ENCODE measurements at regions not wholly inside any gene's neighbourhood (a gene's known extent, or its start where the extent isn't known, plus 50 kb on each side); places are given as distances from the start of the nearest gene placed in this dataset.

GRCh38 chr6:66145867-66146266 lies 438.8 kb upstream of the EYS start:
- Histone ChIP-seq H3K4me1 (ENCODE audit: low read depth, poor library complexity, severe bottlenecking) (no peaks in the 10 kb centered on the region), H3K9ac (no peak overlapping the region), H3K27ac (no peak overlapping the region), H3K79me2 (ENCODE audit: insufficient read depth, low read depth) (no peaks in the 10 kb centered on the region), H3K36me3 (ENCODE audit: insufficient read depth) (no peaks in the 10 kb centered on the region), H3K27me3 (ENCODE audit: insufficient read depth, low read depth) (no peaks in the 10 kb centered on the region), H4K20me1 (ENCODE audit: insufficient read depth) (no peaks in the 10 kb centered on the region), H2AFZ (ENCODE audit: low read depth) (no peak overlapping the region), H3K4me2 (no peak overlapping the region), H3K4me3 (IDR thresholded peaks at IDR 0.05; ENCODE audit: insufficient read depth, low read depth, low read length) (no peak overlapping the region)
- TF ChIP-seq CTCF (conservative IDR thresholded peaks at IDR 0.05; ENCODE audit: low read depth, low read length) = no peak

- no peak overlapping the region for H3K27ac ChIP-seq
- TF ChIP-seq CTCF (conservative IDR thresholded peaks at IDR 0.05; ENCODE audit: low read depth, low read length) = no peak
- H3K36me3 ChIP-seq (ENCODE audit: insufficient read depth) = no peaks in the 10 kb centered on the region
- no peak overlapping the region for H2AFZ ChIP-seq (ENCODE audit: low read depth)
- no peak overlapping the region for H3K4me2 ChIP-seq
- no peaks in the 10 kb centered on the region for H4K20me1 ChIP-seq (ENCODE audit: insufficient read depth)
- no peaks in the 10 kb centered on the region for H3K79me2 ChIP-seq (ENCODE audit: insufficient read depth, low read depth)
- H3K9ac ChIP-seq = no peak overlapping the region
- no peaks in the 10 kb centered on the region for H3K27me3 ChIP-seq (ENCODE audit: insufficient read depth, low read depth)
- no peaks in the 10 kb centered on the region for H3K4me1 ChIP-seq (ENCODE audit: low read depth, poor library complexity, severe bottlenecking)
- no peak overlapping the region for H3K4me3 ChIP-seq (IDR thresholded peaks at IDR 0.05; ENCODE audit: insufficient read depth, low read depth, low read length)
These were observed 427.0 kb upstream of the EYS start for GRCh38 chr6:66134021-66134420.

GRCh38 chr6:66128656-66129055 lies 421.6 kb upstream of the EYS start:
- H3K36me3 ChIP-seq (ENCODE audit: insufficient read depth) = no peaks in the 10 kb centered on the region
- no peaks in the 10 kb centered on the region for H3K27me3 ChIP-seq (ENCODE audit: insufficient read depth, low read depth)
- H3K4me3 ChIP-seq (IDR thresholded peaks at IDR 0.05; ENCODE audit: insufficient read depth, low read depth, low read length) = no peak overlapping the region
- no peaks in the 10 kb centered on the region for H4K20me1 ChIP-seq (ENCODE audit: insufficient read depth)
- H3K4me1 ChIP-seq (ENCODE audit: low read depth, poor library complexity, severe bottlenecking) = no peaks in the 10 kb centered on the region
- no peak for TF ChIP-seq CTCF (conservative IDR thresholded peaks at IDR 0.05; ENCODE audit: low read depth, low read length)
- H3K79me2 ChIP-seq (ENCODE audit: insufficient read depth, low read depth) = no peaks in the 10 kb centered on the region
- H3K9ac ChIP-seq = no peak overlapping the region
- H2AFZ ChIP-seq (ENCODE audit: low read depth) = no peak overlapping the region
- H3K4me2 ChIP-seq = no peak overlapping the region
- no peak overlapping the region for H3K27ac ChIP-seq

GRCh38 chr6:66128243-66128642 lies 421.2 kb upstream of the EYS start:
- H3K4me2 ChIP-seq = no peak overlapping the region
- no peak overlapping the region for H3K9ac ChIP-seq
- no peak overlapping the region for H3K4me3 ChIP-seq (IDR thresholded peaks at IDR 0.05; ENCODE audit: insufficient read depth, low read depth, low read length)
- H4K20me1 ChIP-seq (ENCODE audit: insufficient read depth) = no peaks in the 10 kb centered on the region
- H3K27ac ChIP-seq = no peak overlapping the region
- H3K36me3 ChIP-seq (ENCODE audit: insufficient read depth) = no peaks in the 10 kb centered on the region
- no peaks in the 10 kb centered on the region for H3K27me3 ChIP-seq (ENCODE audit: insufficient read depth, low read depth)
- no peak overlapping the region for H2AFZ ChIP-seq (ENCODE audit: low read depth)
- H3K4me1 ChIP-seq (ENCODE audit: low read depth, poor library complexity, severe bottlenecking) = no peaks in the 10 kb centered on the region
- TF ChIP-seq CTCF (conservative IDR thresholded peaks at IDR 0.05; ENCODE audit: low read depth, low read length) = no peak
- no peaks in the 10 kb centered on the region for H3K79me2 ChIP-seq (ENCODE audit: insufficient read depth, low read depth)

- H3K27me3 ChIP-seq (ENCODE audit: insufficient read depth, low read depth) = no peaks in the 10 kb centered on the region
- H3K79me2 ChIP-seq (ENCODE audit: insufficient read depth, low read depth) = no peaks in the 10 kb centered on the region
- H2AFZ ChIP-seq (ENCODE audit: low read depth) = no peak overlapping the region
- no peaks in the 10 kb centered on the region for H3K4me1 ChIP-seq (ENCODE audit: low read depth, poor library complexity, severe bottlenecking)
- no peak for TF ChIP-seq CTCF (conservative IDR thresholded peaks at IDR 0.05; ENCODE audit: low read depth, low read length)
- H3K9ac ChIP-seq = no peak overlapping the region
- H3K4me2 ChIP-seq = no peak overlapping the region
- no peaks in the 10 kb centered on the region for H4K20me1 ChIP-seq (ENCODE audit: insufficient read depth)
- H3K27ac ChIP-seq = no peak overlapping the region
- no peaks in the 10 kb centered on the region for H3K36me3 ChIP-seq (ENCODE audit: insufficient read depth)
- H3K4me3 ChIP-seq (IDR thresholded peaks at IDR 0.05; ENCODE audit: insufficient read depth, low read depth, low read length) = no peak overlapping the region
These were observed 420.0 kb upstream of the EYS start for GRCh38 chr6:66127061-66127460.
